ENCODE measurements at regions not wholly inside any gene's neighbourhood (a gene's known extent, or its start where the extent isn't known, plus 50 kb on each side); places are given as distances from the start of the nearest gene placed in this dataset.

GRCh38 chr10:36073796-36074345 lies 431.8 kb upstream of the FZD8 start (continued):
- TF ChIP-seq TCF7L2 (IDR thresholded peaks at IDR 0.05; ENCODE audit: borderline replicate concordance, extremely low read depth, insufficient read depth, insufficient read length) (no peak), CEBPB (IDR thresholded peaks at IDR 0.05; ENCODE audit: low read depth) (no peak), POLR2AphosphoS5 (IDR thresholded peaks at IDR 0.05; ENCODE audit: low read depth, low read length) (no peak)

GRCh38 chr10:36068542-36068941 lies 426.4 kb upstream of the FZD8 start:
- no peaks in the 10 kb centered on the region for H3K4me1 ChIP-seq (ENCODE audit: control insufficient read depth in 1 of 2, insufficient read depth in 2 of 2, low read length in 2 of 2)
- POLR2A ChIA-PET = no interaction called here
- CTCF ChIA-PET = no interaction called here
- no peak overlapping the region for H3K4me2 ChIP-seq (ENCODE audit: low read length)
- no peaks in the 10 kb centered on the region for H3K27me3 ChIP-seq (ENCODE audit: insufficient read depth, low read length)
- RAD21 ChIA-PET (ENCODE audit: low non-redundant PET in 1 of 2, low total read pairs in 2 of 2, uncharacterized antibody in 2 of 2, unreplicated experiment in 2 of 2) = no interaction called here
- H3K9ac ChIP-seq (ENCODE audit: low read length) = no peak overlapping the region
- H4K20me1 ChIP-seq (ENCODE audit: insufficient read depth) = no peaks in the 10 kb centered on the region
- peaks cover 6 to 10% of the 10 kb centered on the region in 2 experiments; a peak in 3 of 4 replicates for H3K9me3 ChIP-seq (ENCODE audit: control insufficient read depth in 1 of 2, insufficient read depth in 1 of 2, low read depth in 1 of 2, low read length in 2 of 2)
- no peak overlapping the region for H3K4me3 ChIP-seq (replicated peaks in 1 of 2; ENCODE audit: low read depth in 1 of 2, low read length in 2 of 2)
- BruUV-seq (replicated peaks) = no TSS peak
- TF ChIP-seq YY1 (IDR thresholded peaks at IDR 0.05; ENCODE audit: extremely low read depth, insufficient replicate concordance, low read depth, low read length) (no peak), CEBPB (IDR thresholded peaks at IDR 0.05; ENCODE audit: low read depth) (no peak)
- ATAC-seq (no peak), DNase-seq (ENCODE audit: low read depth, low spot score) (no peak)
- no peak overlapping the region for H3K27ac ChIP-seq (ENCODE audit: low read depth, low read length)
- H3K9me2 ChIP-seq (ENCODE audit: insufficient read depth) = no peaks in the 10 kb centered on the region
- H3K36me3 ChIP-seq (ENCODE audit: control insufficient read depth in 1 of 2, insufficient read depth in 2 of 2, low read length in 2 of 2) = no peaks in the 10 kb centered on the region
- H3K79me2 ChIP-seq (ENCODE audit: insufficient read depth, low read length) = no peaks in the 10 kb centered on the region
- intact Hi-C loops (cut with micrococcal nuclease) = no loop called here
- H2AFZ ChIP-seq (ENCODE audit: low read depth, low read length, poor library complexity, severe bottlenecking) = no peak overlapping the region

DNA sequence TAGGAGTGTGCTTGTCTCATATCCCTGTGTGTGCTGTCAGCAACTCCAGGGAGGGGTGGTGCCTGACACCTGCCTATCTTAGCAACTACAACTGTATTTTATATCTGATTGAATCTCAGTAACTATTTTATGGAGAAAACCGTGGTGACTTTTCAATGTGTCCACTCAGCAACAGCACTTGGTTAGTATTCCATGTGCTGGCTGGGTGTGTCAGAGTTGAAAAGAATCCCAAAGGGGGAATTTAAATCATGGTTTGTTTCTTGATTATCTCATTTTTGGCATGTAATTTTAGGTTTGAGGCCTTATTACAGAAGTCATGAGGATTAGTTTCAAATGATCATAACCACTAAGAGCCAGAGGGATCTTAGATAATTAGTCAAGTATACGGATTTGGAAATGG lies 425.7 kb upstream of the FZD8 start:
- ChIA-PET POLR2A (no interaction called here), RAD21 (ENCODE audit: low non-redundant PET in 1 of 2, low total read pairs in 2 of 2, uncharacterized antibody in 2 of 2, unreplicated experiment in 2 of 2) (no interaction called here), CTCF (no interaction called here)
- no peaks in the 10 kb centered on the region for H3K4me1 ChIP-seq (ENCODE audit: control insufficient read depth in 1 of 2, insufficient read depth in 2 of 2, low read length in 2 of 2)
- no peak overlapping the region for H2AFZ ChIP-seq (ENCODE audit: low read depth, low read length, poor library complexity, severe bottlenecking)
- H3K9me3 ChIP-seq (ENCODE audit: control insufficient read depth in 1 of 2, insufficient read depth in 1 of 2, low read depth in 1 of 2, low read length in 2 of 2) = peaks cover 6 to 17% of the 10 kb centered on the region in 2 experiments; a peak in 3 of 4 replicates
- no peaks in the 10 kb centered on the region for H3K36me3 ChIP-seq (ENCODE audit: control insufficient read depth in 1 of 2, insufficient read depth in 2 of 2, low read length in 2 of 2)
- ATAC-seq (no peak), DNase-seq (ENCODE audit: low read depth, low spot score) (no peak)
- no peak overlapping the region for H3K4me3 ChIP-seq (replicated peaks in 1 of 2; ENCODE audit: low read depth in 1 of 2, low read length in 2 of 2)
- no TSS peak for BruUV-seq (replicated peaks)
- no peaks in the 10 kb centered on the region for H3K27me3 ChIP-seq (ENCODE audit: insufficient read depth, low read length)
- H3K9ac ChIP-seq (ENCODE audit: low read length) = no peak overlapping the region
- H3K4me2 ChIP-seq (ENCODE audit: low read length) = no peak overlapping the region
- intact Hi-C loops (cut with micrococcal nuclease) = no loop called here
- H3K27ac ChIP-seq (ENCODE audit: low read depth, low read length) = no peak overlapping the region
- H4K20me1 ChIP-seq (ENCODE audit: insufficient read depth) = no peaks in the 10 kb centered on the region
- TF ChIP-seq SP1 (IDR thresholded peaks at IDR 0.05; ENCODE audit: low read depth) = no peak
- TF ChIP-seq FOSL1 (IDR thresholded peaks at IDR 0.05; ENCODE audit: low read depth) = no peak
- no peak for TF ChIP-seq MAX (IDR thresholded peaks at IDR 0.05)
- TF ChIP-seq JUND (IDR thresholded peaks at IDR 0.05) = no peak
- no peaks in the 10 kb centered on the region for H3K79me2 ChIP-seq (ENCODE audit: insufficient read depth, low read length)
- H3K9me2 ChIP-seq (ENCODE audit: insufficient read depth) = no peaks in the 10 kb centered on the region
